HG02970 (cell line): ENCODE measurements at regions not wholly inside any gene's neighbourhood (a gene's known extent, or its start where the extent isn't known, plus 50 kb on each side); places are given as distances from the start of the nearest gene placed in this dataset.
"Not testable (repeated sequence)": the region's sequence is repeated elsewhere in the genome, so short reads cannot be mapped to it uniquely, and the experiment has no call there.

Experiments used
- ATAC-seq: cut with Tn5 transposase; IDR thresholded peaks from one replicate; pipeline ENCODE4 v1.9.1; 2021; ENCODE audit warnings: mild to moderate bottlenecking, moderate library complexity, moderate number of reproducible peaks; ENCODE audit not compliant: unreplicated experiment, low FRiP score

DNA sequence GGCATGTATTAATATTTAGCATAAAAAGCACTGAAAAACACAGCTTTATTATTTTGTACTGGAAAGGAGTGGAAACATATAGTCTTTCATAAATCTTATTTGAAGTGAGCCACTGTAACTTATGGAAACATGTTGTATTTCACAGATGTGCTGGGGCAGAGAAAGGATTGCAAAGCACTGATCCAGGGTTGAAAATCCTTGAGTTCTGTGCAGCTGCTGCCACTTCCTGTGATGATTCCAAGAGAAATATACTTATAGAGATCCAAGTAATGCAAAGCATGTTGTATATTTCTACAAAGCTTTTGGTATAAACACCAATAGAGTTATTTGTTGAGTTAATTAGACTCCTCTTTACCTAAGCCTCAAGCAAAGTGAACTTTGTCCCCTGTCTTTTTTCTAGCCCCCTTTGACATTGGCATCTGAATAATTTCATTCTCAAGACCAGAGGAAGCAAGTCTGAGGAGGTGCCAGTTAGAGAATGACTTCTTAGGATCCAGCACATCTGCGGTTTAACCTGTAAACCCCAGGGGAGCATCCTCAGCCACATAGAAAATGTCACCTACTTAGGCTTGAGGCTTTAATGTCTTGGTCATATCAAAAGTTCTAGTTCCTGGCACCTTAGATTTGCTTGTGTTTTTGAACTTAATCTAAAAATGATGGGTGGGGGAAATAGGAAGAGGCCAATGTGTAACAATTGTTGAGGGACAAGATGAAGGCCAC, 173.3 kb downstream of the FASLG start:
- ATAC-seq, result no peak

DNA sequence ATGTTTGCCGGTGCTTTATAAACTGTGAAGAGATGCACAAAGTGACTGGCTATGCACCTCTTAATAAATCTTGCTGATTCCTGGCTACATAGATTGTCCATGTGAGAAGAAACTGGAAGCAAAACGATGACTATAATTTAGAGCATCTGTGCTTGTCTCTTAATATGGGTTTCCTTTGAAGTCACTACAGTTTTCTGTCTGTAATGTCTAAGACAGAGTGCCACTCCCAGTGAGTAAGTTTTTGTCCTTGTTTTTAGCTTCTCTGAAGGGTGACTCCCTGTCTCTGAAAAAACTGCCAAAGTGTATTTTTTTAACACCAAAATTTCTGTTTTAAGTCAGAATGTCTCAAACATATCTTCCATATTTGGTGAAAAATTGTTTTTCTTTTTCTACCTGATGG, 175.1 kb downstream of the FASLG start:
- ATAC-seq, result no peak

- ATAC-seq, result no peak
Observed at GRCh38 chr1:172834609-172835008, 175.7 kb downstream of the FASLG start.

DNA sequence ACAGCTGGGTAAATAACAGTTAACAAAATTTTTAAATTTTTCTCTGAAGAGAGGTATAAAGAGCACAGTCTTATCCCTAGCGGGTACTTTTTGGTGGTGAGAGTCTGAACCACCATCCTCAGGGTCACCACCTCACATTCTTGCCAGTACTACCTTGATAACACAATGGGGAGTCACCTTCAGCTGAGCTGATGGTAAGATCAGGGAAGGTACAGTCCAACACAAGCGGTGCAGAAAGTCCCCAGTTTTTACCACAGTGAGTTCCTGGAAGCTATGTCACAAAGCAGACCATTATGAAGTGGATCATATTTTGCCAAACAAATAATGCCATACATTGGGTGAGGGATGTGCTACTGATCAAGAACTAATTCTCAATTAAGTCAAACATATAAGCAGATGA, 176.9 kb downstream of the FASLG start:
- ATAC-seq, result no peak

DNA sequence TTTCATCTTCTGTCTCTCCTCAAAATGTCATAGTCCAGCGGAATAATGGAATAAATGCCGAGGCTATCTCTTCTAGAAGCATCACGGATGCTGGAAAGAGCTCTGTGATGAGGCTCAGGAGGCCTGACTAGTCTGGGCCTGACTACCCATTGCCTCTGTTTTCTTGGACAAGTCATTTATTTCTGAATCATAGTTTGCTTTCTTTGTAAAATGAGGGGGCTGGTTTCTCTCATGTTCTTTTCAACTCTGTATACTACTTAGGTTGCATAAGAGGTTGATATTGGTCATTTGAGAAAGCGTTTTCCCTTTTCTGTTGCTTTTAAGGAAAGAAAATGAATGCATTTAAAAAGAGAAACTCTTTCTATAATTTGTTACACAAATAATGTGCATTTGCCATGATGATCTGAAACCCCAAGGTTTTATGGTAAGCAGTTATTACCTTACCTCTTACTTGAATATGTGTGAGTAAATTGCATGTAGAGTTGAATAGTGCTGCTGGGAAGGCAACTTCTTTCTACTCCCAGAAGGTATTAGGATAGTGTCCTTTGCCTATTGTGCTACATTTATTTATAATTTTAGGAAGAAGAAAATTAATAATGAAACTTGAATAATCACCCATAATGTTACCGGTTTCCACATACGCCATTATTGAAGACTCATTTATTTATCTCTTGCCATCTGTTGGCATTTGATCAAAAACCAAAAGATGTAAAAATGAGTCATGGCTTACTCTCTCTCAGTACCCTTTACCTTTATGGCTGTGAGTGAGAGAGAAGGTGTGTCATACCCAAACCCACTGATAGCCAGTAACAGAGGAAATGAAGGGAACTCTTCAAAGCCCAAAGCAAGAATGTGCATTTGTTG, 179.1 kb downstream of the FASLG start:
- no peak for ATAC-seq

DNA sequence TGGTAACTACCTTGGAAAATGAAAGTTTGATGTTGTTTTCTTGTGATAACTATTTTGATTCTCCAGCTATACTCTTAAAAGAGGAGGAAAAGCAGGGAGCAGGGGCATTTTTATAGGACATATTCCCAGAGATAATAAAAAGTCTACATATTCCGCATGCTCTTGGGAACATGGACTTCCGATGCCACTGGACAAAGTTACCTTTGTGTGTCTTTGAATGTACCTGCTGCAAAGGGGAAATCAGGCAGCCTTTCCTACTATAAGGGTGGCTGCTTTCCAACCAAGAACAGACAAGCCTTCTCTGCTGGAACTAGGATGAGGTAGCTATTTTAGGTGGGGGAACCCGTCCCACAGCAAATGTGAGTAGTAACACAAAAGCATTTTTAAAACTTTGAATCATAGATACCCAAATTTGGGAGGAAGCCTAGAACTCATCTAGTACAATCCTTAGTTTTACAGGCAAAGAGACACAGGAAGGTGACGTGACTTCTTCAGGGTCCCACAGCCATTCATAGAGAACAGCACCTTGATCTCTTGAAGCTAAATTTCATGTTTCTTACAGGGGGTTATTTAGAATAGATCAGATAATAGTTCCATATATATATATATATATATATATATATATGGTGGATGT, 179.9 kb downstream of the FASLG start:
- ATAC-seq, result no peak

GRCh38 chr1:172839639-172840038, 180.7 kb downstream of the FASLG start:
- ATAC-seq, result not testable (repeated sequence)

DNA sequence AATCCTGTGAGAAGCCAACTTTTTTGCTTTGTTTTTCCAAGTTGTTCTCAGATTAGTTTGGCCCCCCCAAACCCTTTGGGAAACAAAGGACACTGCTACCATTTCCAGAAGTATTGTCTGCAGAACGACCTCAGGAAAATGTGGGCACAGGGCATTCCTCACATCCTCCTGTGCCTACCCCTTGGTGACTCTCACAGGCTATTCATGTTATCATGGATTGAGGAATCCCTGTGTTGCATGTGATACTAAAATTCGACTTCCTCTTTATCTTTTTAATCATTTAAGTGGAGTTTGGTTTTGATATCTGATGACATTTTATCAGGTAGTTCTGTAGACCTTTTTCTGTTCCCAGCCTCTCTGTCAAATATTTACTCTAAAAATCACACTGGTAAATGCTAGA, 184.5 kb downstream of the FASLG start:
- no peak for ATAC-seq

DNA sequence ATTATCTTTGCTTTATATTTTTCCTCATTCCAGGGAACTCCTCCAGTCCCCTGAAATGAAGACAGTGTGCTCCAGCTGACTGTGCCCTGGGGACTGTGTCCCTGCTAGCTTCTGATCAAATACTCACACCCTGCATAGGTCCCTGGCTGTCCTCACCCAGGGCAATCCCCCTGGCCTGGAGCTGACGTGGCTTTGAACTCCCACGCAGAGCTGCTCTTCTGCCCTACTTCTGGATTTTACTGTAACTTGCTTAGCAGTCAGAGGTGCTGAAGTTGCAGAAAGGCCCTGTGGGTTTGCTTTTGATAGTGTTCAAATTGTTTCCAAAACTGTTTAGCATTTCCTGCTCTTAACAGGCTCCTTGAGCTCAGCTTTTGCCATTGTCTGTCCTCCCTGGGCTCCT, 186.5 kb downstream of the FASLG start:
- ATAC-seq, result no peak

DNA sequence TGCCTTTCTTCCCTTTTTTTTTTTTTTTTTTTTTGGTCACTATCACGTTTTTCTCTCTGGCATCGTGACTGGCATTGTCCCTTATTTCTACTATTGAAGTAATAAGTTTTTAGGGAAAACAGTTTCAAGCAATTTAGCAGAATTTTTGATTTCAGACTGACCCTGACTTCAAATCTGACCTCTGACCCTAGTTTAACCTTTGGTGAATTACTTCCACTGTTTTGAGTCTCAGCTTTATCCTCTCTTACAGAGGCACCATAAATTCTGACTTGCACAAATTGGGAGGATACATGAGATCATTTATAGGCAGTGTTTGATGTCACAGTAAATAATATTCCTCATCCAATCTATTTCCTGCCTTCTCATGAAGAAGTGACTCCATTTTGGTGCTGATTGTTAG, 187.0 kb downstream of the FASLG start:
- ATAC-seq, result no peak

- ATAC-seq, result not testable (repeated sequence)
Observed at GRCh38 chr1:172847814-172848213, 188.9 kb downstream of the FASLG start.

- ATAC-seq, result no peak
Observed at GRCh38 chr1:172849653-172850052, 190.8 kb downstream of the FASLG start.

DNA sequence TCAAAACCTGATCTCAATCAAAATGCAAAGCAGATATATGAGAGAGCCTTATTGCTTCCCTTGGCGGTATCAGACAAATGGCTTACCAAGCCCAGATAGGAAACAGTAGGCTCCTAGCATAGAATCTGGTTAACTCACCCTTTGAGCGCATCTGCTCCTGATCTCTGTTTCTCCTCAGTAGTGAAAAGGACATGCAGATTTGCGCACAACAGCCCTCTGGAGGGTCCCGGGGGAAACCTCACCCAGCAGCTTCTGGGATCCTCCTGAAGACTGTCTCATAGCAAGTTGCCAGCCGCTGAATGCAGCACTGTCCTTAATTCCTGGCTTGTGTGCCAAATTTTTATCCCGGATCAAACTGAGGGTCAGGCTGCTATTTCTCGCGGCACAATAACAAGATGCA, 192.2 kb downstream of the FASLG start:
- no peak for ATAC-seq

DNA sequence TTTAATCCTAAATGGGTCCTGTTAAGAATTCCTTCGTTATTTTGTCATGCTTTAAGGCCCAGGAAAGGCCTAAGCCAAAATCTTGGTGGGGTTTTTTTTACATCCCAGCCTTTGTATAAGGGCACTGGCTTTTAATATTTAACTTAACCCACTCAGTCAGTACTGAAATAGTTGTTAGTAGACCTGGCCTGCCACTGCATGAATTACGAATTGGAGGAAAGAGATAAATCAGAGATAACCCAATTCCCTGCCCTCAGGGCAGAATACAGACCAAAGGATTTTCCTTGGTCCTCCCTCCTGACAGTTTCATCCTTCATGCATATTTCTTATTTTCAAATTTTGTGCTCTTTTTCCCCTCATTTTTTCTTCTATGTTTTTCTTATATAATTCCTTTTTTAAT, 193.0 kb downstream of the FASLG start:
- no peak for ATAC-seq

- ATAC-seq, result not testable (repeated sequence)
Observed at GRCh38 chr1:172855983-172856382, 194.8 kb downstream of the TNFSF18 start.

DNA sequence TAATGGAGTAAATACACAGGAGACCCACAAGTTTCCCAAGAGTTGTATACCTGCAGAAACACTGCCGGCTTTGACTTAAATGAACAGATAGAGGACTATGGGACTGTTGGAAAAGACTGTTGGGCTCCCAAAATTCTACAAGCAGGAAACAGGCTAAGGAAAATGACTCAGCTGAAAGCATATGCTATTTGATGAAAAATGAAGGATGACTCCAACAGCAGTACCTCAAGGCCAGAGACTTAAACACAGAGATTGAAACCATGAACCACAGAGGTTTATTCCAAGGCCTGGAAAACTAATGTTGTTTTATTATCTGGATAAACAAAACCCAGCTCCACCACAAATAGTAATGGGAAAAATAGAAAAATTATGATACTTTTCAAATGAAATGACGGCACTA, 187.7 kb downstream of the TNFSF18 start:
- no peak for ATAC-seq

DNA sequence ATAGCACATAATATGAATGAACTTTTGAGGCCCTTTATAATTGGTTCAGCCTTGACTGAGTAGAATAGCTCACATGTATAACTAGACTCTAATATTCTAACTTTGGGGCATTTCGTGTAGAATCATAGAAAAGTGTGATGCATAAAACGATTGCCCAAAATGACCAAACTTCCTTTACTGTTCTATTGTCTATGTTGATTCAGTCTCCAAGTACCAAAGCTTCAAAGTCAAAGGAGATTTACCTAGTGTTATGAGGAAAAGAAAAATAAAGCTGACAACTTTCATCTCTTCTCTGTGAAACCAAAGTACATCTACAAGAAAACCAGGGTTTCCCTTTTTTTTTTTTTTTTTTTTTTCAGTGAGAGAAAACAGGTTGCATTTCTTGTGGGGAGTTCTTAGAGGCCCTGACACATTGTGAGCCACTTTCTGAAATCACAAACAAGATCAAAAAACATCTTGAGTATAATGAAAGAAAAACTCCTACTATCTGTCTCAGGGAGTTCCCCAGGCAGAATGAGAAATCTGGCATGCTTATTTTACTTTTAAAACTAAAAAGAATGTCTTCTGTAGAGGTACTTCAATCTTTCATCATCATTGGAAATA, 183.4 kb downstream of the TNFSF18 start:
- ATAC-seq, result no peak

DNA sequence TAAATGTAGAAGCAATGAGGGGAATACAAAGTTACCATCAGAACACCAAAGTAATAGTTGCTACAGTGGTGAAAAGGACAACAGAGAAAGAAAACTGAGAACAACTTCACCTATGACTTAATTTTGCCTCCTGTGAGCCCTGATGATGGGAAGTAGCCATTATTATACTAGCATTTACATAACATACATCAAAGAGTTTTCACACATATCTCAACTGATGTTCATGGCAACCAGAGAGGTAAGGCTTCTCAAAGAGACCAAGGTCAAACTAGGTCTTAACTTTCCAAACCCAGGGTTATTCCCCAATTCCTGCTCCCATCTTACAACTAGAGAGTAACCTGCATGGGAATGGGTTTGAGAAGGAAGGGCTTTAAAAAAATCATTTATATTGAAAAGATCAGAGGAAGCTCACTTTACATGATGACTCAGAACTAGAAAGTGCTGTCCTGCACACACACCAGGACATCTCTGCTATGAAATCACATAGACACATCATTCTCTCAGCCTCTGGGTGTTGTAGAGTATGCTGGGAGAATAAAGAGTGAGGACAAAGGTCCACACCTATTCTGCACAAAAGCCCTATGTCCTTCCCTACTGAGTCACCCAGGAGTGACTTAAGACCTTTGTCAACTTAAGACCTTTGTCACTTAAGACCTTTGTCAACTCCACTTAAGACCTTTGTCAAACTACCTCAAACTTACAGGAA, 179.7 kb downstream of the TNFSF18 start:
- ATAC-seq, result no peak

GRCh38 chr1:172874950-172875349, 175.8 kb downstream of the TNFSF18 start:
- no peak for ATAC-seq

DNA sequence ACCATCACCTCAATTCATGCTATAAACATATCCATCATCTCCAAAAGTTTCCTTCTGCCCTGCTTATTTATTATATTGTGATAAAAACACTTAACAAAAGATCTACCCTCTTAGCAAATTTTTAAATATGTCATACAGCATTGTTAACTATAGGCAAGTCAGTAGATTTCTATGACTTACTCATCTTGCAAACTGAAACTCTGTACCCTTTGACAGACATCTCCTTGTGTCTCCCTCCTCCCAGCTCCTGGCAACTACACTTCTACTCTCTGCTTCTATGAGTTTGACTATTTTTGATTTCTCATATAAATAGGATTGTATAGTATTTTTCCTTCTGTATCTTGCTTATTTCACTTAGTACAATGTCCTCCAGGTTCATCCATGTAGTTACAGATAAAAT, 174.8 kb downstream of the TNFSF18 start:
- ATAC-seq, result no peak
